ENCODE measurements at regions not wholly inside any gene's neighbourhood (a gene's known extent, or its start where the extent isn't known, plus 50 kb on each side); places are given as distances from the start of the nearest gene placed in this dataset.

DNA sequence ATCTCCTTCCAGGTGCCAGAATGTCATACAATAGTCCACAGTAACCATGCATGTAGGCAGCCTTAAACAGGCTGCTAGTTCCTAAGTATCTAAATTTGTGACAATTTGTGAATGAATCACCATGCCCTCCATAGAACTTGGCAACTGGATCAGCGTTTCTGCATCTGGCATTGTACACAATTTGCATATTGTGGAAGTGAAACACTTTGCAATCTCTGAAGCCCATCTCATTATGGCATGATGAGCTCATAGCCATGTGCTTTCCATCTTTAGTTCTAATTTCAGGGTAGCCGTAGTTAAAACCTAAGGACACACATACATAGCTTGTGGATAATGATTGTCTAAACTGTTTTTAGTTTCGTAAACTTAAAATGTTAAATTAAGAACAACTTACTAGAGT, 573.6 kb downstream of the PPP4R3C start:
- intact Hi-C loops (cut with DNase I), result no loop called here
- Histone ChIP-seq H3K4me1 (no peaks in the 10 kb centered on the region), H3K4me3 (no peak overlapping the region), H3K27me3 (no peaks in the 10 kb centered on the region), H3K27ac (no peak overlapping the region), H3K36me3 (no peaks in the 10 kb centered on the region), H3K9me3 (no peaks in the 10 kb centered on the region)
- no peak for DNase-seq (ENCODE audit: low spot score in 2 of 2)
- TF ChIP-seq, protein P1, sequence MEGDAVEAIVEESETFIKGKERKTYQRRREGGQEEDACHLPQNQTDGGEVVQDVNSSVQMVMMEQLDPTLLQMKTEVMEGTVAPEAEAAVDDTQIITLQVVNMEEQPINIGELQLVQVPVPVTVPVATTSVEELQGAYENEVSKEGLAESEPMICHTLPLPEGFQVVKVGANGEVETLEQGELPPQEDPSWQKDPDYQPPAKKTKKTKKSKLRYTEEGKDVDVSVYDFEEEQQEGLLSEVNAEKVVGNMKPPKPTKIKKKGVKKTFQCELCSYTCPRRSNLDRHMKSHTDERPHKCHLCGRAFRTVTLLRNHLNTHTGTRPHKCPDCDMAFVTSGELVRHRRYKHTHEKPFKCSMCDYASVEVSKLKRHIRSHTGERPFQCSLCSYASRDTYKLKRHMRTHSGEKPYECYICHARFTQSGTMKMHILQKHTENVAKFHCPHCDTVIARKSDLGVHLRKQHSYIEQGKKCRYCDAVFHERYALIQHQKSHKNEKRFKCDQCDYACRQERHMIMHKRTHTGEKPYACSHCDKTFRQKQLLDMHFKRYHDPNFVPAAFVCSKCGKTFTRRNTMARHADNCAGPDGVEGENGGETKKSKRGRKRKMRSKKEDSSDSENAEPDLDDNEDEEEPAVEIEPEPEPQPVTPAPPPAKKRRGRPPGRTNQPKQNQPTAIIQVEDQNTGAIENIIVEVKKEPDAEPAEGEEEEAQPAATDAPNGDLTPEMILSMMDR (IDR thresholded peaks at IDR 0.05), result no peak

DNA sequence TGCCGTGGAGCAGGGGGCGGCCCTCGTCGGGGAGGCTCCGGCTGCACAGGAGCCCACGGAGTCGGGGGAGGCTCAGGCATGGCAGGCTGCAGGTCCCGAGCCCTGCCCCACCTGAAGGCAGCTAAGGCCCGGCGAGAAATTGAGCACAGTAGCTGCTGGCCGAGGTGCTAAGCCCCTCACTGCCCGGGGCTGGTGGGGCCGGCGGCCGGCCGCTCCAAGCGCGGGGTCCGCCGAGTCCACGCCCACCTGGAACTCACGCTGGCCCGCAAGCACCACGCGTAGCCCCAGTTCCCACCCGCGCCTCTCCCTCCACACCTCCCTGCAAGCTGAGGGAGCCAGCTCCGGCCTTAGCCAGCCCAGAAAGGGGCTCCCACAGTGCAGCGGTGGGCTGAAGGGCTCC, 589.4 kb downstream of the PPP4R3C start:
- Histone ChIP-seq H3K27me3 (no peaks in the 10 kb centered on the region), H3K27ac (no peak overlapping the region), H3K4me1 (no peaks in the 10 kb centered on the region), H3K4me3 (no peak overlapping the region), H3K9me3 (no peaks in the 10 kb centered on the region), H3K36me3 (no peaks in the 10 kb centered on the region)
- TF ChIP-seq, protein P1 (IDR thresholded peaks at IDR 0.05), result no peak
- no peak for DNase-seq (ENCODE audit: low spot score in 2 of 2)
- intact Hi-C loops (cut with DNase I), result no loop called here

DNA sequence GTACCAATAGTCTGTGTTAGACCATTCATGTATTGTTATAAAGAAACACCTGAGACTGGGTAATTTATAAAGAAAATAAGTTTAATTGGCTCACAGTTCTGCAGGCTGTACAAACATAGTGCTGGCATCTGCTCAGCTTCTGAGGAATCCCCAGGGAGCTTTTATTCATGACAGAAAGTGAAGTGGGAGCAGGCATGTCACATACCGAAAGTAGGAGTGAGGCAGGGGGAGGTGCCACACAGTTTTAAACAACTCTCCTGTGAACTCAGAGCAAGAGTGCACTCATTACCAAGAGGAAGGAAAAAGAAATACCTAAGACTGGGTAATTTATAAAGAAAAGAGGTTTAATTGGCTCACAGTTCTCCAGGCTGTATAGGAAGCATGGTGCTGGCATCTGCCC, 591.2 kb downstream of the PPP4R3C start:
- Histone ChIP-seq H3K27ac (no peak overlapping the region), H3K4me3 (no peak overlapping the region), H3K4me1 (no peaks in the 10 kb centered on the region), H3K36me3 (no peaks in the 10 kb centered on the region), H3K27me3 (no peaks in the 10 kb centered on the region), H3K9me3 (no peaks in the 10 kb centered on the region)
- no peak for DNase-seq (ENCODE audit: low spot score in 2 of 2)
- TF ChIP-seq, protein P1 (IDR thresholded peaks at IDR 0.05), result no peak
- intact Hi-C loops (cut with DNase I), result no loop called here

DNA sequence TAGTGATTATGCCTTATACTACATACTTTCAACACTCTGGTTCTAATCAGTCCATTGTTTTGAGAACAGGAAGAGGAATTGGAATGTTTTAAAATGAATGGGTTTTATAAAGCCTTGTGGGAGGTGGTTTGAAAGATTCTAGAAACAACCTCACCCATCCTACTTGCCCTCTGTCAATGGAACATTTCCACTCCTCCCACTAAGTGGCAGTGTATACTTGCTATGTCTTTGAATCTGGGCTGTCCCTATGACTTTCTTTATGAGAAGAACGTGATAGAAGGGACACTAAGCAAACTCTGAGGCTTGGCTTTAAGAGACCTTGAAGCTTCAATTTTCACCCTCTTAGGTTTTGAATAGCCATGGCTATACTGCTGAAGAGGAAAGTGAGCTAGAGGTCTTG, 611.2 kb downstream of the PPP4R3C start:
- Histone ChIP-seq H3K27ac (no peak overlapping the region), H3K27me3 (no peaks in the 10 kb centered on the region), H3K9me3 (no peaks in the 10 kb centered on the region), H3K36me3 (no peaks in the 10 kb centered on the region), H3K4me3 (no peak overlapping the region), H3K4me1 (no peaks in the 10 kb centered on the region)
- intact Hi-C loops (cut with DNase I), result no loop called here
- TF ChIP-seq, protein P1 (IDR thresholded peaks at IDR 0.05), result no peak
- no peak for DNase-seq (ENCODE audit: low spot score in 2 of 2)

DNA sequence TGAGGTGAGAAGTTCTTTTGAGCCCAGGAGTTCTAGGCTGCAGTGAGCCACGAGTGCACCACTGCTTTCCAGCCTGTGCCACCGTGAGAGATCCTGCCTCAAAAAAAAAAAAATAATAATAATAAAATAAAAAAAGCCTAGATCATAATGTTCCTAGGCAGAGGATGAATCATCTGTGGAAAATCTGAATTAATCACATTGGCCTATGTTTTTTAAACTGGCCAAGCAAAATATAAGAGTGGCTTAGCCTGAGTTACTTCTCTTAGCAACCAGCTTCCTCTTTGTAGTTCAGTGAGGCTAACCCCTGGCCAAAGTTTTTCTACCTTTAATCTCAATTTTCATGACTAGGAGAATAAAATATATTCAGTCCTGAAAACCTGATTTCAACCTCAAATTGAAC, 614.6 kb downstream of the PPP4R3C start:
- Histone ChIP-seq H3K36me3 (no peaks in the 10 kb centered on the region), H3K9me3 (no peaks in the 10 kb centered on the region), H3K4me3 (no peak overlapping the region), H3K27ac (no peak overlapping the region), H3K4me1 (no peaks in the 10 kb centered on the region), H3K27me3 (no peaks in the 10 kb centered on the region)
- intact Hi-C loops (cut with DNase I), result no loop called here
- no peak for DNase-seq (ENCODE audit: low spot score in 2 of 2)
- TF ChIP-seq, protein P1 (IDR thresholded peaks at IDR 0.05), result no peak

DNA sequence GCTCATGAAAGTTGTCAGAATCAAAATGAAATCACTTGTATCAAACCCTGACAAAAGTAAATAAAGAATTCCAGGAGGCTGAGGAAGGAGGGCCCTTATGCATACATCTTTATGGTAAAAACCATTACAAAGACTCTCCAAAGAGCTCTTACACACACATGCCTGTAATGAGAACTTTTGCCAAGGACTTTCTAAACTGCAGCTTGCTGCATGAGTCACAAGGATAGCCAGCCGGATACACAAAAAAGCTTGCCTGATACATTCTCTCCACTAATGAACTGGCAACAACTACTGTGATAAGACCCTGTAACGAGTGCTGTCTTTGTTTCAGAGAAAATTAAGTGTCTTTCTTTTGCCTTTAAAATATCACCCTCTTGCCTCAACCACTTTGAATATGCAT, 618.1 kb downstream of the PPP4R3C start:
- no peaks in the 10 kb centered on the region for H3K4me1 ChIP-seq
- no peak overlapping the region for H3K27ac ChIP-seq
- no peaks in the 10 kb centered on the region for H3K9me3 ChIP-seq
- DNase-seq (ENCODE audit: low spot score in 2 of 2), result no peak
- TF ChIP-seq, protein P1 (IDR thresholded peaks at IDR 0.05), result no peak
- H3K27me3 ChIP-seq, result no peaks in the 10 kb centered on the region
- H3K4me3 ChIP-seq, result no peak overlapping the region
- H3K36me3 ChIP-seq, result no peaks in the 10 kb centered on the region
- intact Hi-C loops (cut with DNase I), result no loop called here
